HG02970 (cell line): ENCODE measurements at regions not wholly inside any gene's neighbourhood (a gene's known extent, or its start where the extent isn't known, plus 50 kb on each side); places are given as distances from the start of the nearest gene placed in this dataset.
"Not testable (repeated sequence)": the region's sequence is repeated elsewhere in the genome, so short reads cannot be mapped to it uniquely, and the experiment has no call there.

Experiments used
- ATAC-seq: cut with Tn5 transposase; IDR thresholded peaks from one replicate; pipeline ENCODE4 v1.9.1; 2021; ENCODE audit warnings: mild to moderate bottlenecking, moderate library complexity, moderate number of reproducible peaks; ENCODE audit not compliant: unreplicated experiment, low FRiP score

DNA sequence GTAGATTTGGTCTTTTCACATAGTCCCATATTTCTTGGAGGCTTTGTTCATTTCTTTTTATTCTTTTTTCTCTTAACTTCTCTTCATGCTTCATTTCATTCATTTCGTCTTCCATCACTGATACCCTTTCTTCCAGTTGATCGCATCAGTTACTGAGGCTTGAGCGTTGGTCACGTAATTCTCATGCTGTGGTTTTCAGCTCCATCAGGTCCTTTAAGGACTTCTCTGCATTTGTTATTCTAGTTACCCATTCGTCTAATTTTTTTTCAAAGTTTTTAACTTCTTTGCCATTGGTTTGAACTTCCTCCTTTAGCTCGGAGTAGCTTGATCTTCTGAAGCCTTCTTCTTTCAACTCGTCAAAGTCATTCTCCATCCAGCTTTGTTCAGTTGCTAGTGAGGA is 387.6 kb upstream of the ZMIZ1 start:
- ATAC-seq, result not testable (repeated sequence)

DNA sequence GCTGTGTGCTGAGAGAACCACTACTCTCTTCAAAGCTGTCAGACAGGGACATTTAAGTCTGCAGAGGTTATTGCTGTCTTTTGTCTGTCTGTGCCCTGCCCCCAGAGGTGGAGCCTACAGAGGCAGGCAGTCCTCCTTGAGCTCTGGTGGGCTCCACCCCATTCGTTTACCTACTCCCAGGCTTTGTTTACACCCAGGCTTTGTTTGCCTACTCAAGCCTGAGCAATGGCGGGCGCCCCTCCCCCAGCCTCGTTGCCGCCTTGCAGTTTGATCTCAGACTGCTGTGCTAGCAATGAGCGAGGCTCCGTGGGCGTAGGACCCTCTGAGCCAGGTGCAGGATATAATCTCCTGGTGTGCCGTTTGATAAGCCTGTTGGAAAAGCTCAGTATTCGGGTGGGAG is 386.8 kb upstream of the ZMIZ1 start:
- ATAC-seq, result not testable (repeated sequence)

DNA sequence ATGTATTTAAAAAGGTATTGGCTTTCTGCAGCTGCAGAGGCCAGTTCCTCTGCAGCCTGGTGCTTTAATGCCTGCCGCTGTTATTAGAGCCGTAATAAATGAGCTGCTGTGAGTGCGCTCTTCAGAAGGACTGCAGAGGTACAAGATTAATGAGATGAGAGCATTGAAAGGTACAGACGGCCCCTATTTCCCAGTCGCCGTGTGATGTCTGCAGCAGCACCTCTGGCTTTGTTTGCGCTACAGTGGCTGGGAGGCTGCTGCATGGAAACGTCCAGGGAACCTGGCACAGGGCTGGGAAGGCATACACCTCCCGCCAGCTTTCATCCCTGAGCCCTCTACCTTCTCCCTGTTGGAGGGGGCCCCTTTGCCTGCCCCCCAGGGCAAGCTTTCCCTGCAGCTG is 383.8 kb upstream of the ZMIZ1 start:
- ATAC-seq, result no peak

DNA sequence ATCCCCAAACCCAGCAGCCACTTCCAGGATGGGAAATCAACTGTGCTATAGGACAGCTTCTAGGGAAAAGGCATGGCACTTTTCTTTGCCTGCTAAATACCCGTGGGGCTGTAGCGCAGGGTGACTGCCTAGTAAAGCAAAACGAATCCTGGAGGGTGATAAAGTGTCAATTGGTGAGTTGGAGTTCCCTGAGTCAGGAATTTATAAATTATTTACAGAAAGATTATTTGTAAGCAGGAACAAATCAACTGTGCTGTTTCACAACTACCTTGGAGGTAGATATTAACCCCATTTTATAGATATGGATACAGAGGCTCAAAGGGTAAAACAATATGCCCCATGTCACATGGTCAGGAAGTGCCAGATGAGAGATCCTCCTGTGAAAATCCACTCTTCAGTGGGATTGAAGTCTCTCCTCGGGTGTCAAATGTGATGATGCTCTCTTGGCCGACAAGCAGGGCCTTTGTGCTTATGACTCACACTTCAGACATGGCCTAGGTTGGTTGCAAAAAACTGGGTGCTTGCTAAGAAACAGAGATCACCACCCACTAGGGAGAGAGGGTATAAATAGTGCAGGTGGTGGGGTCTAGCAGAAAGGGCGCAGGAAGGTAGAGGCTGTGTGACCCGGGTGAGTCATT is 383.2 kb upstream of the ZMIZ1 start:
- ATAC-seq, result no peak

DNA sequence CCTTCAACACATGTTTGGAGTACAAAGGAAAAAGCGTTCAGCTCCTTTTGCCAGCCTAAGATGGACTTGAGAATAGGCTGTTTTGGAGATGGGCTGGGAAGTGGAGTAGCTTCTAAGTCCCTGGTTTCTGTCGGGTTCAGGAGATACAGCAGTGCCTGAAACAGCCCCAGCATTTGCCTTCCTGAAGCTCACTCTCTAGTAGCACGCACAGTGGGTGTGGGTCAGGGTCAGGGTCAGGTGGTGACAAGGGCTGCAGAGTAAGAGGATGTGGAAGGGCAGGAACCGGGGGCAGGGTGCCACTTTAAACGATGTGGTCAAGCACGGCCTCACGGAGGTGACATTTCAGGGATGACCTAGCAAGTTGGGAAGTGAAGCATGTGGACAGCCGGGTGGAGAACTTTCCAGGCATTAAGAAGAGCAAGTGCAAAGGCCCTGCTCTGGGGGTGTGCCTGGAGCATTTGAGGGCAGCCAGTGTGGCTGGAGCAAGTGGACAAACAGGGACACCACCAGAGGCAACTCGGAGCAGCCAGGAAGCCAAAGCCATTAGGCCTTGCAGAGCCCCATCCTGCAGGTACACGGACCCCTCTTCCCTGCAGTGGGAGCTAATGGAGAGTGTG is 382.2 kb upstream of the ZMIZ1 start:
- ATAC-seq, result no peak

DNA sequence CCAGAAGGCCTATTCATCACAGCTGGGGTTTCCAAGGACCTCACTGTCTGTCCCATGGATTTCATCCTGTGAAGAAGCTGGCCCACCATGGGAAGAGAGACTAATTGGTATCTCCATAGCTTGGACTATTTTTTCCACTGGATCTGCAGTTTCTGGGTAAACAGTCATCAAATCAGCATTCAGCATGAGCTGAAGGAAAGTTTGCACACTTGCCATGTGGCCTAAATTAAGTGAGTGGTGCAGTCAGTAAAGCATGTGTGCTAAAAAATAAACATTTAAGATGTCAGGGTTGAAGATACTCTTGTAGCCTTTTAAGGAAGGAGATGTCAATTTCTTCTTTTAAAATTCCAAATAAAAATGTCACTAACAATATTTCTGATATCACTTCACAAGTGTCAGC is 381.1 kb upstream of the ZMIZ1 start:
- ATAC-seq, result no peak

DNA sequence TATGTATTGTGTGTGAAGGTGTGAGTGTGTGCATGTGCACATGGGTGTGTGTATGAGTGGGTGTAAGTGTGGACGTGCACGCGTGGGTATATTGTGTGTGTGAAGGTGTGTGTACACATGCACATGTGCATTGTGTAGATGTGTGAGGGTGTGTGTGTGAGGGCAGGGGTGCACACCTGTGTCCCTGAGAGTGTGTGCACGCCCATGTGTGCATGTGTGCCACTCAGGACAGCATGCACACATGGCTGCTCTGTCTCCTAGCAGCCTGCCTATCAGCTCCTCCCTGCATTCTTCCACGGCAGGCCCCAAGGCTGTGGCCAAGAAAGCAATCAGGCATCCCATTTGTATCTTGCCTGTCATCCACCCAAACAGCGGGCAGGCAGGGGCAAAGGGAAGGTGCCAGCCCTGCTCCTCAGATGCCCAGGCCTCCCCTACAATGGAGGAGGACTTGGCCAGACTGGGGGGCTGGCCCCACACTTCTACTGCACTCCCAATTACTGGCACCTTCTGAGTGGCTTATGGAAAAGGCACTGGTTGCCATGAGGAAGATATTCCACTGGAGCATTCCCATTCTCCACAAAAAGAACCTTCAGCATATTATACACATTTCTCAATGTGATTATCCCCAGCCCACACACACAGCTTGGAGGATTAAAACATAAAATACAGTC is 380.4 kb upstream of the ZMIZ1 start:
- no peak for ATAC-seq

DNA sequence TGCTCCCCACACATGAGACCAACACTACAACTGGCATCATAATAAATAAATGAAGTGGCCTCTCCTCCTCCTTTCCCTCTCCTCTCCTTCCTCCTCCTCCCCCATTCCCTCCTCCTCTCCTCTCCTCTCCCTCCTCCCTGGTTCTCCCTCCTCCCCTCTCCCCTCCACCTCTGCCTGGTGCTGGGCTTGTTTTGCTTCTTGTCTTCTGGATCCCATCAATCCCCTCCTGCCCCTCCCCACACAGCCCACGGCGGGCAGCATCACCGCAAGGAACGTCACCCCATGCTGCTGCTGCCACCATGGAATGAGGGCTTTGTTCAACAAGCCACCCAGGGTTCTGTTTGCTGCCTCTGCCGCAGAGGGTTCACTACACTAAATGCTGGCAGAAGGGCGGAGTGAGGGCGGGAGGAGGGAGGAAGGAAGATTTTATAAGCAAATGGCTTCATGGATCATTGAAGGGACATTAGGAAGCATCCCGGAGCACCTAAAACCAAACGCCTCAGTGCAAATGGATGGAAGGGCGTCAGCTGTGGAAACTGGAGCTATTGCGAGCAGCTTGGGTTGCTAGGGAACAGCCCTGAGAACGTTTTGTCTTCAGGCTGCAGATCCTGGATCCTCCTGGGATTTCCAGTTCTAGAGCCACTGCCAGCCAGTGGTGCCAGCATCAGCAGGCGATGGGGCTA is 379.7 kb upstream of the ZMIZ1 start:
- no peak for ATAC-seq

DNA sequence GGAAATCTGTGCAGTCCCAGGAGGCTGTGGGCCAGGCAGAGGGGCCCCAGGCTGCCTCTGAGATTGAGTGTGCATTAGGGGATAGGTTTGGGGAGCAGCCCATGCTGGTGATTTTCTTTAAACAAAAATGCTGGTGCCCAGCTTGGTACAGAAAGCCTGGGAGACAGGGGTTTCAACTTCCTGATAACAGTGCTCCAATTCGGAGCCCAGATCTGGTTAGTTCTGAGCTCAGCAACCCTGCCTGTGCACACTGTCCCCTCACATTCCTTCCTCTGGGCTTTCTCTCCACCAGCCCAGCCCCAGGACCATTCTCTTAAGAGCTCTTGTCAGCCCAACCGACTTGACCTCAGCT is 379.2 kb upstream of the ZMIZ1 start:
- no peak for ATAC-seq

DNA sequence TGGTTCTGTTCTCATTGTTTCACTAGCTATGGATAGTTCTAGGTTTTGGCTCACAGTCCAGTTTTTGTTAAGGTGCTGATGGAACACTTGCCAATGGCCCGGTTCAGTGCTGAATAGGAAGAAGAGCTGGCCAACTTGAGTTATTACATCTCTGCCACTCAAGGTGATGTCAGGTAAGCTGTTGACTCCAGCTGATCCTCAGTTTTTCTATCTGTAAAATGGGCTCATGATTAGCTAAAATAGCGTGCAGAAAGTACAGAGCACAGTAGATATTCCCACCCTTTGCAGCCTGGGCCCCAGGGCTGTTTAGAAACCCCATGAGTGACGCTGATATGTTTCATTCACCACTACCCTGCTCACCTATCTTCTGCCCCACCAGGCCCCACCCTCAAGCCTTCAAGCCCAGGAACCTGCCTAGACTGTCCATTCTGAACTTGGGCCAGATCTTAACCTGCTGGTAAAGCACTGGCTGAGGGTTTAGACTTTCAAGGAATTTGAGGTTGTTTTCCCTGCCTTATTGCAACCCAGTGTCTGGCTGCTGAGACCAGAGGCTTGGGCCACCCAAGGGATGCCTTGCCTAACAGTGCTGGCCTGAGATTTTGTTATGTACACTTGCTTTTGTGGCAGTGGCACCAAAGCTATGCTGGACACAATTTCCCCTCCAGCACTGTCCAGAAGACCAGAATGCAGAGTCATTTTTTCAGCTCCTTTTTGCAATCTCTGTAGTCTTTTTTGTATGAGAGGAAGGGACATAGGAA is 378.2 kb upstream of the ZMIZ1 start:
- no peak for ATAC-seq

DNA sequence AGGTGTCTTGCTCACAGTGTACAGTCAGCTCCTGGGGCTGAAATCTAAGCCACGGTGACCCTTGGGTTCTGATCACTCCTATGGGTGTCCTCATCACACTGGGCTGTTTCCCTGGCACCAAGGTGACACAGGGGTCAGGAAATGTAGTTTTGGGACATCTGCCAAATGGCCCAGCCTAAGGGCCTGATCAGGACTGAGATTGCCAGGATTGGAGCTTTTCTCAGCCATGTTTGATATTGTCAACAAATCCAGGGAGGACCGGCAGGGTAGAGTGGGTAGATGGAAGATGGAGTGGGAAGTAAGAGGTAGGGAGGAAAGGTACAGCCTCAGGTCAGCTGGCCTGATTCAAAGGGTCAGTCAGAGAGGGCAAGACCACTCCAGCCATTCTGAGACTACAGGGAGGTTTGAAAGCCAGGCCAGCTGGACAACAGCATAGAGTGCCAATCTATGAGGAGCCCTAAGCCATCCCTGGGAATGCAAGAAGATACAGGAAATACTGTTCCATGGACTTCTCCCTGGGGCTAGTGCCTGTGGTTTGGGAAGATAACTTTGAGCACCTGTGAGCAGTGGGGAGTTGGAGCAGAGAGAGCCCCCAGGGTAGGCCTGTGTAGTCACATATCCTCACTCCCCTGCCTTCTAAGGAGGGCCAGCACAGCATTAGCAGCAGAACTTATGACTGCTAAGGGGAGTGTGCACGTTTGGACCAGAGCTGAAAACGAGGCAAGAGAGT is 377.3 kb upstream of the ZMIZ1 start:
- no peak for ATAC-seq

DNA sequence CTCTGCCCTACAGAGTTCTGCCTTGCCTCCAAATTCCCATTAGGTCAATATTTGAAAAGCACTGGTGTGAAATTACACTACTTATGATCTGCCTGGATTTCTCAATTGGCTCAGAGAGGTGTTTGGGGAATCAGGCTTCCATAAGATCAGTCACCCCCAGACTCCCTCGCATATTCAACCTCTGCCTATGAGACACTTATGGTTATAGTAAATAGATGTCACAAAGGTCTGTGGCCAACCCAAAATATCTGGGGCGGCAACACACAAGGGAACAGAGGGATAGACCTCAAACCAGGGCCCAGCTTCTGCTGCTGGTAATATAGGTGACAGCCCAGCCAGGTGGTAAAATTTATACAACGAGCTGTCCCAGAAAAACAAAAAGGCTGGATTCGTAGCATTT is 376.7 kb upstream of the ZMIZ1 start:
- no peak for ATAC-seq

DNA sequence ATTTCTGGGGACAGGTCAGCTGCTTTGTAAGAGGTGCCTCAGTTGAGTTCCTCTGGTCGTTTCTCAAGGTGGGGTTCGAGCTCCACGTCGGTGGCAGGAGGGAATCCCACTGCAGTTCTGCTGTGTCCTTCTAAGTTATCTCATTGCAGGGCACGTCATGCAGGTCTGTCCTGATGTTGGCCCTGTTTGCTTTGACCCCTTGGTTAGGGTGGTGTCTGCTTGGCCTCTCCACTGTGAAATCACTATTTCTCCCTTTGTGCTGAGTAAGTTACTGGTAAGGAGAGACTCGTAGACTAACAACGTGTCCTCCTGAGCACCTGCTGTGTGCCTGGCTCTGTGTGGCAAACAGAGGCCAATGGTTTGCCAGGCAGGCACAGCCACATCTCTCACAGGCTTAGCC is 372.9 kb upstream of the ZMIZ1 start:
- no peak for ATAC-seq

DNA sequence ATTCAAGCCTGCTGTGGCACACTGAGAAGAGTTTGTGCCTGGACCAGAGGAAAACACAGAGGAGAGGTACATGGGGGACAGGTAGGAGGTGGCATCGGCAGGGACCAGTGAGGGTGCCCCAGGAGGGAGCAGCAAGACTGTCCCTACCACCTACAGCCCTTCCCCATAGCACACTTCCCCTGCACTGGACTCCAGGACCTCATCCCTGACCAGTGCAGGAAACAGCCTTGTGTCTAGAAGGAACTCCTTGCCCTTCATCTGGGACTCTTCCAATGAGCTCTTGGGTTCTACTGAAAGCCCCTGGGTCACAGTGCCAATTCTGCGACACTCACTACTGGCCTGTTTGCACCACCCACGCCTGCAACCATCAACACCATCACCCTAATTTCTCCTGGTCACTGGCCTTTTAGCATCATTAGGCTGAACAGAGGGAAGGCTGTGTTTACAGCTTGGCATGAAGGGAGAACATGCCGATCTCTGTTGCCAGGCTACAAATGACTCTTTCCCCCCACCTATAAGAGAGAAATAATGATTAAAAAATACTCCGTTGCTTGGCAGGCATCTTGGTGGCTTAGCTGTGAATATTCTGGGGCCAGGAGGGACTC is 371.9 kb upstream of the ZMIZ1 start:
- no peak for ATAC-seq

DNA sequence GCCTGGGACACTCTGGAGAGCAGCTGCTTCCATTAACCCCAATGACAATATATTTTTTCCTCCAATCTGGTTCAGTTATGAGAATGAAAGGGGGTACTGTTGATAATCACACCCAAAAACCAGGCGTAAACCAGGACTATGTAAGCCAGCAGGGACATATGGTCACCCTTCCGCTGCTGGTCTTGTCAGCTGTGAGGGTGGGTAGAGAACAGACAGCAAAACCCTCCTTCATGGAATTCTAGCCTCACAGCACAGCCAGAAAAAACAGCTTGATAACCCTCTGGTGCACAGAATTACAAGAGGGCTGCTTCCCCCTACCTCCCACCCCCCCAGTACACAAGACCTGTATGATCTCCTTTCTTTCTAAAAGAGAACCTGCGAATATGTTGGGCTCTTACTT is 368.8 kb upstream of the ZMIZ1 start:
- no peak for ATAC-seq

DNA sequence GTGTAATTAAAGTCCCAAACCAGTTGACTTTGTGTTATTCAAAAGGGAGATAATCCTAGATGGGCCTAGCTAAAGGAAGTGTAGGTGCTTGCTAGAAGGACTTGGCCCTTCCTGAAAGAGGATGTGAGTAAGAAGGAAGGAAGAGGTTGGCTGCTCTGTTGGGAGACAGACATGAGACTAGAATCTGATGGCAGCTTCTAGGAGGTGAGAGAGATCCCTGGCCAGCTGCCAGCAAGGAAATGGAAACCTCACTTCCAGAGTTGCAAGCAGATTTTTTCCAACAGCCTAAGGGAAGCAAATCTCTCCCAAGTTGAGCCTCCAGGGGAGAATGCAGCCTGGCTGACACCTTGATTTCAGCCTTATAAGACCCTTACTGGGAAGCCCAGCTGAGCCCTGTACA is 368.4 kb upstream of the ZMIZ1 start:
- ATAC-seq, result no peak

DNA sequence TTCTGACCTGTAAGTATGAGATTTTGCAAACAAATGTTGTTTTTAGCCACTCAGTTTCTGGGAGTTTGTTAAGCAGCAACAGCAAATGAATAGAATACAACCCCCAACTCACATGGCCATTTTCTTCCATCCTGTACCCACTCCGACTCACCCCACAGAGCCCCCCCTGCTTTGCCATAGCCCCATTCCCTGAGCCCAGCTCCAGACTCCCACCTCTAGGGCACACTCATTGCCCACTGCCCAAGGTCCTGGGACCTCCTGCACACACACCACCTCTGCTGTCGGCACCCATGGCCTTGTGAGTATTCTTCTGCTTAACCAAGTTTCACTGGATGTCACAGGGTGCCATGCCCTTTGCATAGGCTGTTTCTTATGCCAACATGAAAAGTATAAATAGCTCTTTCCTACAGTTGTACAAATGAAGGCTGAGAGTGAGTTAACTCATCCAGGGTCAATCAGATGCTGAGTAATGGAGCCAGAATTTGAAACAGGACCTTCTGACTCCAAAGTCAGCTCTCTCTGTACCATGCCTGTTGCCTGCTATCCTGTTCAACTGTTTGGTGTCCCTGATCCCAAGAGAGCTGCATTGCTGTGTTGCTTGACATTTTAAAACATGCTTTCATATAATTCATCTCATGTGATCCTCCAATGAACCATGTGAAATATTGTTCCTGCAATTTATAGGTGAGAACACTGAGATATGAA is 367.8 kb upstream of the ZMIZ1 start:
- ATAC-seq, result no peak

DNA sequence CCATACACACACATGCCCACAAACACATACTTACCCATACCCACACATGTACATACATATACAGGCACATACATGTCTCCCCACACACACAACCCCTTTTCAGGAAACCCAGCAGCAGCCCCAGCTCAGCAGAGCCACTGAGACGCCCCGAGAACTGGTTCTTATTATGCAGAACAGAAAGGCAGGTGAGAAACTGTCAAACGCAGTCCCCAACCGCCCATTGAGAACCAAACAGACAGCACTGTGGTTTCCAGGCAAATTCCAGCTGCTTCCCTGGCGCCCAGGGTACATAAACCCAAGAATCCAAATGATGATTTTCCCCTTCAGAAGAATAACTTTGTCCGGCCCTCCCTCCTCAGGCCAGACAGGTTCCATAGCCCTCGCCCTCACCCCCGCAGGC is 366.6 kb upstream of the ZMIZ1 start:
- ATAC-seq, result no peak

DNA sequence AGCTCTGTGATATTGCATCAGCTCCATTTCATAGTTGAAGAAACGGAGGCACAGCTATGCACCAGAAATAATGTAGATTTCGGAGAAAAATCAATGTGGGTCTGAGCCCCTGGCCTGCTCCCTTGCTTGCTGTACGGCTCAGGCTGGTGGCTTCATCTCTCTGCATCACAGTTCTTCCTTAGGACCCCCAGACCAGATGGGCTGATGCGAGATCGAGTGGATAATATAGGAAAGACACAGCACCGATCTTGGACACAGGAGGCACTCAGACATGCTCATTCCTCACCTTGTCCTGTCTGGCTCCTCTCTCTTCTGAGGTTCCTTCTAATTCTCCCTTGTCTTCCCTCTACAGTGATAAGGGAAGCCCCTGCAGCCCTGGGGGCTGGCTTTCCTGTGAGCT is 365.9 kb upstream of the ZMIZ1 start:
- ATAC-seq, result no peak
